Endodermal cell (in vitro differentiated cells): ENCODE measurements at regions not wholly inside any gene's neighbourhood (a gene's known extent, or its start where the extent isn't known, plus 50 kb on each side); places are given as distances from the start of the nearest gene placed in this dataset.

Source experiments
- DNase-seq: peaks from one replicate; pipeline ENCODE4 v3.0.0-alpha.2; 2017
- H3K27ac ChIP-seq: 2 replicates; pipeline ENCODE4 v1.5.1; 2013; ENCODE audit warnings: mild to moderate bottlenecking, low read depth, low read length, moderate library complexity
- H3K27me3 ChIP-seq: 2 replicates; pipeline ENCODE4 v1.6.1; 2013; ENCODE audit warnings: mild to moderate bottlenecking, low read length, moderate library complexity; ENCODE audit not compliant: insufficient read depth, control insufficient read depth, poor library complexity, severe bottlenecking
- H3K36me3 ChIP-seq: 2 replicates; pipeline ENCODE4 v1.7.0; 2013; ENCODE audit warnings: mild to moderate bottlenecking, low read length, moderate library complexity; ENCODE audit not compliant: control insufficient read depth, insufficient read depth
- H3K4me1 ChIP-seq: one replicate; pipeline ENCODE4 v1.7.0; 2013; ENCODE audit warnings: low read length; ENCODE audit not compliant: control insufficient read depth, insufficient read depth
- H3K4me3 ChIP-seq: 2 replicates; pipeline ENCODE4 v1.5.1; 2013; ENCODE audit warnings: mild to moderate bottlenecking, low read length, moderate library complexity
- H3K9ac ChIP-seq: 2 replicates; pipeline ENCODE4 v1.6.1; 2013; ENCODE audit warnings: mild to moderate bottlenecking, low read length, moderate library complexity; ENCODE audit not compliant: poor library complexity, severe bottlenecking; ENCODE audit errors: extremely low read depth
- H3K9me3 ChIP-seq: 2 replicates; pipeline ENCODE4 v1.6.1; 2013; ENCODE audit warnings: mild to moderate bottlenecking, low read length, moderate library complexity; ENCODE audit not compliant: control insufficient read depth
- H3K27ac Mint-ChIP-seq: 2 replicates; pipeline ENCODE4 v1.8.0; 2020; ENCODE audit warnings: mixed read lengths
- H3K27me3 Mint-ChIP-seq: 2 replicates; pipeline ENCODE4 v1.8.0; 2021; ENCODE audit warnings: mild to moderate bottlenecking, mixed read lengths; ENCODE audit not compliant: insufficient read depth
- H3K36me3 Mint-ChIP-seq: 2 replicates; pipeline ENCODE4 v1.8.0; 2020; ENCODE audit warnings: low read depth, mixed read lengths
- H3K4me1 Mint-ChIP-seq: 2 replicates; pipeline ENCODE4 v1.8.0; 2020; ENCODE audit warnings: mixed read lengths
- H3K4me3 Mint-ChIP-seq: 2 replicates; pipeline ENCODE4 v1.8.0; 2020; ENCODE audit warnings: mild to moderate bottlenecking, moderate library complexity, mixed read lengths
- H3K9me3 Mint-ChIP-seq: 2 replicates; pipeline ENCODE4 v1.8.0; 2020; ENCODE audit warnings: mild to moderate bottlenecking, mixed read lengths
- WGBS, 2 experiments: methylation state at CpG; one replicate each; pipeline versions ENCODE4 v1.1.5 to v1.1.7; 2013; ENCODE audit warnings: missing lambda C conversion rate in 2 of 2, mixed read lengths in 1 of 2; ENCODE audit not compliant: insufficient coverage in 1 of 2, insufficient read length in 1 of 2; 5-methylcytosine and 5-hydroxymethylcytosine counted together
- TF ChIP-seq, protein P1 (sequence below): fragments of 200-600 bp; sonication (generic); conservative IDR thresholded peaks from 2 replicates; pipeline ENCODE4 v1.5.0; 2021; ENCODE audit warnings: antibody characterized with exemption, mild to moderate bottlenecking

GRCh38 chrX:7647831-7648230, 195.1 kb upstream of the VCX start:
- 79% methylated on average over 3 of the region's 3 CpGs; no CpG with 5 or more reads in 1 of the 2 experiments for WGBS, 2 experiments
- DNase-seq, result no peak
- H3K27ac ChIP-seq, result no peak overlapping the region
- H3K4me1 ChIP-seq, result no peaks in the 10 kb centered on the region
- Mint-ChIP-seq H3K36me3 (peaks cover 3% of the 10 kb centered on the region), H3K9me3 (peaks cover 15% of the 10 kb centered on the region), H3K4me1 (peaks cover 17% of the 10 kb centered on the region), H3K27me3 (no peaks in the 10 kb centered on the region), H3K4me3 (no peak overlapping the region), H3K27ac (no peak overlapping the region)
- no peaks in the 10 kb centered on the region for H3K36me3 ChIP-seq
- no peaks in the 10 kb centered on the region for H3K27me3 ChIP-seq
- TF ChIP-seq, protein P1, sequence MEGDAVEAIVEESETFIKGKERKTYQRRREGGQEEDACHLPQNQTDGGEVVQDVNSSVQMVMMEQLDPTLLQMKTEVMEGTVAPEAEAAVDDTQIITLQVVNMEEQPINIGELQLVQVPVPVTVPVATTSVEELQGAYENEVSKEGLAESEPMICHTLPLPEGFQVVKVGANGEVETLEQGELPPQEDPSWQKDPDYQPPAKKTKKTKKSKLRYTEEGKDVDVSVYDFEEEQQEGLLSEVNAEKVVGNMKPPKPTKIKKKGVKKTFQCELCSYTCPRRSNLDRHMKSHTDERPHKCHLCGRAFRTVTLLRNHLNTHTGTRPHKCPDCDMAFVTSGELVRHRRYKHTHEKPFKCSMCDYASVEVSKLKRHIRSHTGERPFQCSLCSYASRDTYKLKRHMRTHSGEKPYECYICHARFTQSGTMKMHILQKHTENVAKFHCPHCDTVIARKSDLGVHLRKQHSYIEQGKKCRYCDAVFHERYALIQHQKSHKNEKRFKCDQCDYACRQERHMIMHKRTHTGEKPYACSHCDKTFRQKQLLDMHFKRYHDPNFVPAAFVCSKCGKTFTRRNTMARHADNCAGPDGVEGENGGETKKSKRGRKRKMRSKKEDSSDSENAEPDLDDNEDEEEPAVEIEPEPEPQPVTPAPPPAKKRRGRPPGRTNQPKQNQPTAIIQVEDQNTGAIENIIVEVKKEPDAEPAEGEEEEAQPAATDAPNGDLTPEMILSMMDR, result no peak
- no peaks in the 10 kb centered on the region for H3K9me3 ChIP-seq
- H3K9ac ChIP-seq, result no peak overlapping the region
- H3K4me3 ChIP-seq, result no peak overlapping the region

DNA sequence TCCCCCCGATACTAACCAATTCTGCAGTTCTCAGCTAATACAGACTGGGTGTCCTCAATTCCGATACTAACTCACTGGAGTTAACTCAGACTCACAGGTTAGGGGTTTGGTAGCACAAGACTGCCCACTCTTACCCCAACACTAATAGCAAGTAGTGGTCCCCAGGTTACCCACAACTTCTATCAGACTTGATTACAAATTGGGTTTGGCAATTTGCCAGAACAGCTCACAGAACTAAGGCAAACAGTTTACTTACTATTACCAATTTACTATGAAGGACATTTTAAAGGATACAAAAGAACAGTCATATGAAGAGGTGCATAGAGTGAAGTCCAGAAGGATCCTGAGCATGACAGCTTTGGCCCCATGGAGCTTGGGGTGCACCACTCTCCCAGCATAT, 201.8 kb upstream of the VCX start:
- Histone ChIP-seq H3K4me1 (peaks cover 2% of the 10 kb centered on the region), H3K9me3 (no peaks in the 10 kb centered on the region), H3K36me3 (no peaks in the 10 kb centered on the region), H3K27ac (no peak overlapping the region), H3K27me3 (no peaks in the 10 kb centered on the region), H3K4me3 (no peak overlapping the region), H3K9ac (no peak overlapping the region)
- Mint-ChIP-seq H3K4me3 (no peak overlapping the region), H3K27me3 (no peaks in the 10 kb centered on the region), H3K4me1 (peaks cover 10% of the 10 kb centered on the region), H3K27ac (no peak overlapping the region), H3K9me3 (peaks cover 17% of the 10 kb centered on the region), H3K36me3 (peaks cover 10% of the 10 kb centered on the region)
- WGBS, 2 experiments, result 98 to 100% methylated on average over 1 to 2 of the region's 2 CpGs
- TF ChIP-seq, protein P1, result no peak
- no peak for DNase-seq

- Mint-ChIP-seq H3K27ac (no peak overlapping the region), H3K4me3 (no peak overlapping the region), H3K36me3 (peaks cover 10% of the 10 kb centered on the region), H3K27me3 (no peaks in the 10 kb centered on the region), H3K9me3 (peaks cover 17% of the 10 kb centered on the region), H3K4me1 (peaks cover 10% of the 10 kb centered on the region)
- H3K27me3 ChIP-seq, result no peaks in the 10 kb centered on the region
- H3K4me1 ChIP-seq, result peaks cover 2% of the 10 kb centered on the region
- TF ChIP-seq, protein P1, result no peak
- no peak for DNase-seq
- H3K36me3 ChIP-seq, result no peaks in the 10 kb centered on the region
- H3K4me3 ChIP-seq, result no peak overlapping the region
- no peaks in the 10 kb centered on the region for H3K9me3 ChIP-seq
- no peak overlapping the region for H3K27ac ChIP-seq
- no peak overlapping the region for H3K9ac ChIP-seq
- WGBS, 2 experiments, result 89% methylated on average over 2 of the region's 2 CpGs; no CpG with 5 or more reads in 1 of the 2 experiments
Observed at GRCh38 chrX:7640392-7640791, 202.6 kb upstream of the VCX start.
